Nephron progenitor cell (in vitro differentiated cells): ENCODE measurements at regions not wholly inside any gene's neighbourhood (a gene's known extent, or its start where the extent isn't known, plus 50 kb on each side); places are given as distances from the start of the nearest gene placed in this dataset.
"Not testable (repeated sequence)": the region's sequence is repeated elsewhere in the genome, so short reads cannot be mapped to it uniquely, and the experiment has no call there.

Experiments
- DNase-seq: peaks from one replicate; pipeline ENCODE4 v3.0.0; 2021
- H3K27ac Mint-ChIP-seq: 2 replicates; pipeline ENCODE4 v1.8.0; 2021; ENCODE audit warnings: mild to moderate bottlenecking, moderate library complexity, mixed read lengths
- H3K27me3 Mint-ChIP-seq: 2 replicates; pipeline ENCODE4 v1.8.0; 2021; ENCODE audit warnings: mild to moderate bottlenecking, low read depth, mixed read lengths; ENCODE audit not compliant: poor library complexity
- H3K36me3 Mint-ChIP-seq: 2 replicates; pipeline ENCODE4 v1.8.0; 2021; ENCODE audit warnings: low read depth, mixed read lengths
- H3K4me1 Mint-ChIP-seq: 2 replicates; pipeline ENCODE4 v1.8.0; 2021; ENCODE audit warnings: mixed read lengths
- H3K4me3 Mint-ChIP-seq: 2 replicates; pipeline ENCODE4 v1.8.0; 2021; ENCODE audit warnings: mild to moderate bottlenecking, moderate library complexity, mixed read lengths
- H3K9me3 Mint-ChIP-seq: 2 replicates; pipeline ENCODE4 v1.8.0; 2021; ENCODE audit warnings: mild to moderate bottlenecking, moderate library complexity, mixed read lengths
- CTCF ChIP-seq: fragments of 200-600 bp; sonication (generic); IDR thresholded peaks from 2 replicates; pipeline ENCODE4 v1.5.0; 2021; ENCODE audit warnings: antibody characterized with exemption

GRCh38 chr16:29117631-29118030, 132.8 kb downstream of the LAT start:
- no peak overlapping the region for H3K4me3 Mint-ChIP-seq
- no peaks in the 10 kb centered on the region for H3K36me3 Mint-ChIP-seq
- no peaks in the 10 kb centered on the region for H3K9me3 Mint-ChIP-seq
- no peak for DNase-seq
- peaks cover 30% of the 10 kb centered on the region for H3K27me3 Mint-ChIP-seq
- H3K4me1 Mint-ChIP-seq, result peaks cover 22% of the 10 kb centered on the region
- no peak for TF ChIP-seq CTCF
- no peak overlapping the region for H3K27ac Mint-ChIP-seq

GRCh38 chr16:29116980-29117379, 132.1 kb downstream of the LAT start:
- H3K27ac Mint-ChIP-seq, result no peak overlapping the region
- no peak for TF ChIP-seq CTCF
- no peak overlapping the region for H3K4me3 Mint-ChIP-seq
- DNase-seq, result no peak
- no peaks in the 10 kb centered on the region for H3K36me3 Mint-ChIP-seq
- peaks cover 28% of the 10 kb centered on the region for H3K27me3 Mint-ChIP-seq
- H3K4me1 Mint-ChIP-seq, result peaks cover 22% of the 10 kb centered on the region
- no peaks in the 10 kb centered on the region for H3K9me3 Mint-ChIP-seq

- not testable (repeated sequence) for H3K4me3 Mint-ChIP-seq, H3K27ac Mint-ChIP-seq, DNase-seq, H3K36me3 Mint-ChIP-seq, H3K9me3 Mint-ChIP-seq
- Mint-ChIP-seq H3K4me1 (peaks cover 22% of the 10 kb centered on the region), H3K27me3 (peaks cover 34% of the 10 kb centered on the region)
Measured at GRCh38 chr16:29116207-29116606, 131.4 kb downstream of the LAT start.

- not testable (repeated sequence) for DNase-seq, H3K27ac Mint-ChIP-seq, H3K4me3 Mint-ChIP-seq, H3K9me3 Mint-ChIP-seq, H3K36me3 Mint-ChIP-seq
- Mint-ChIP-seq H3K4me1 (peaks cover 22% of the 10 kb centered on the region), H3K27me3 (peaks cover 38% of the 10 kb centered on the region)
Measured at GRCh38 chr16:29115802-29116141, 130.9 kb downstream of the LAT start.

- TF ChIP-seq CTCF, result peak; percentile 66
- Mint-ChIP-seq H3K4me1 (peaks cover 22% of the 10 kb centered on the region), H3K27me3 (peaks cover 44% of the 10 kb centered on the region), H3K4me3 (peak overlapping the region; percentile 36)
- not testable (repeated sequence) for H3K36me3 Mint-ChIP-seq, H3K9me3 Mint-ChIP-seq, H3K27ac Mint-ChIP-seq
- DNase-seq, result peak; percentile 36
Measured at GRCh38 chr16:29114989-29115801, 130.3 kb downstream of the LAT start.

- Mint-ChIP-seq H3K4me3 (no peak overlapping the region), H3K4me1 (peaks cover 22% of the 10 kb centered on the region), H3K27me3 (peaks cover 47% of the 10 kb centered on the region), H3K27ac (no peak overlapping the region), H3K9me3 (no peaks in the 10 kb centered on the region), H3K36me3 (no peaks in the 10 kb centered on the region)
- DNase-seq, result no peak
- TF ChIP-seq CTCF, result no peak
Measured at GRCh38 chr16:29114574-29114973, 129.7 kb downstream of the LAT start.

GRCh38 chr16:29113446-29113845, 128.6 kb downstream of the LAT start:
- H3K36me3 Mint-ChIP-seq, H3K4me3 Mint-ChIP-seq, DNase-seq, H3K9me3 Mint-ChIP-seq, H3K27ac Mint-ChIP-seq: not testable (repeated sequence)
- H3K4me1 Mint-ChIP-seq, result peaks cover 22% of the 10 kb centered on the region
- peaks cover 56% of the 10 kb centered on the region for H3K27me3 Mint-ChIP-seq
